Skeletal muscle satellite cell (primary cell): ENCODE measurements at regions not wholly inside any gene's neighbourhood (a gene's known extent, or its start where the extent isn't known, plus 50 kb on each side); places are given as distances from the start of the nearest gene placed in this dataset.
A peak's percentile ranks its signal among the peaks of the same experiment; 100 is the strongest.
"Not testable (repeated sequence)": the region's sequence is repeated elsewhere in the genome, so short reads cannot be mapped to it uniquely, and the experiment has no call there.

ENCODE experiments used
- H3K27me3 ChIP-seq: 2 replicates; pipeline ENCODE4 v1.7.0; 2013; ENCODE audit warnings: low read length; ENCODE audit not compliant: control insufficient read depth, insufficient read depth
- H3K36me3 ChIP-seq: 2 replicates; pipeline ENCODE4 v1.7.0; 2013; ENCODE audit warnings: mild to moderate bottlenecking, control low read depth, low read length; ENCODE audit not compliant: insufficient read depth
- H3K4me1 ChIP-seq: 2 replicates; pipeline ENCODE4 v1.7.0; 2013; ENCODE audit warnings: low read length; ENCODE audit not compliant: control insufficient read depth, insufficient read depth
- H3K4me2 ChIP-seq: 2 replicates; pipeline ENCODE4 v1.7.0; 2013; ENCODE audit warnings: mild to moderate bottlenecking, low read length
- H3K4me3 ChIP-seq: 2 replicates; pipeline ENCODE4 v1.7.0; 2013; ENCODE audit warnings: low read length
- H3K9ac ChIP-seq: 2 replicates; pipeline ENCODE4 v1.7.0; 2013; ENCODE audit warnings: mild to moderate bottlenecking, low read depth, low read length, moderate library complexity
- H3K9me3 ChIP-seq: replicated peaks from 2 replicates; pipeline ENCODE4 v1.7.0; 2013; ENCODE audit warnings: mild to moderate bottlenecking, control low read depth, low read length

DNA sequence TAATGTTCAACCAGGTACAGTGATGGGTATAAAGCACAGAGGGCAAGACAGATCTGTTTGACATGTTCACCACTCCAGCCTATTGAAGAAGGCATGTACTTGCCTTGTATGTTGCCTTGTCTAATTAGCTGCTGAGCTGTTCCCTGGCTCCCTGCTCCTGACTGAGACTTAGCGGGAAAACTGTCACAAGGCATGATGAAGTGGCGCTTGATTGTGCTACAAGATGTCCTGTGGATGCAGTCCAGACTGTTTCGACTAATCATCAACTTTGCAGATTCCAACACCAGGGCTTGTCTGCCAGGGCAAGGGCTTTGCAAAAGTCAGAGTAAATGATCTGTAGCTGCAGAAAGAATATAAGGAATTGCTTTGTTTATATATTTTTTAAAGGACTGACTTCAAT is 136.2 kb upstream of the NRBF2 start:
- H3K4me1 ChIP-seq = peaks cover 18% of the 10 kb centered on the region
- no peaks in the 10 kb centered on the region for H3K27me3 ChIP-seq
- H3K9me3 ChIP-seq = no peaks in the 10 kb centered on the region
- H3K9ac ChIP-seq = no peak overlapping the region
- H3K4me3 ChIP-seq = no peak overlapping the region
- no peak overlapping the region for H3K4me2 ChIP-seq
- no peaks in the 10 kb centered on the region for H3K36me3 ChIP-seq

GRCh38 chr10:62996516-62996915 is 136.6 kb upstream of the NRBF2 start:
- Histone ChIP-seq H3K9ac (no peak overlapping the region), H3K9me3 (no peaks in the 10 kb centered on the region), H3K4me2 (no peak overlapping the region)

DNA sequence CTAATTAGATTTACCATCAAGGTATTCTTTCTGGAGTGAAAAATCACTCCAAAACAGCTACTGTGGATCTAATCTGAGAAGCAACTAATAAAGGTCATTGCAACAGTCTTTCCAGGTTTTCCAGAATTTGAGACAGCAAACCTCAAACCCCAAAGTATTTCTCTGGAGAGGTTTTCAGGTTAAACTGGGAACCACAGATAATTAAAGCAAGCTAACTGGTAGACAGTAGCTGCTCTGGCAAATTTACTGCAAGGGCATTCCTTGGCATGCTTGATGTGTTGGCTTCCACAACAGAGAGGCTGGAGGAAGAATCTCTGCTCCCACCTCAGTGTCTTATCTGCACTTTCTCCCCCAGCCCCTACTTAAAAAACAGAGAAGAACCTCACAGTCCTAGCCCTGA is 140.0 kb upstream of the NRBF2 start:
- Histone ChIP-seq H3K4me2 (no peak overlapping the region), H3K4me3 (no peak overlapping the region), H3K4me1 (peaks cover 23% of the 10 kb centered on the region), H3K9me3 (no peaks in the 10 kb centered on the region), H3K36me3 (no peaks in the 10 kb centered on the region), H3K27me3 (no peaks in the 10 kb centered on the region), H3K9ac (no peak overlapping the region)

More at GRCh38 chr10:62996516-62996915, 136.6 kb upstream of the NRBF2 start:
- no peaks in the 10 kb centered on the region for H3K36me3 ChIP-seq
- peaks cover 22% of the 10 kb centered on the region for H3K4me1 ChIP-seq
- H3K4me3 ChIP-seq = no peak overlapping the region
- no peaks in the 10 kb centered on the region for H3K27me3 ChIP-seq

GRCh38 chr10:62992145-62992721 is 140.9 kb upstream of the NRBF2 start:
- Histone ChIP-seq H3K4me1 (peaks cover 23% of the 10 kb centered on the region), H3K4me3 (peak overlapping the region; percentile 30), H3K4me2 (peak overlapping the region; percentile 56), H3K9ac (no peak overlapping the region), H3K9me3 (no peaks in the 10 kb centered on the region), H3K36me3 (no peaks in the 10 kb centered on the region), H3K27me3 (no peaks in the 10 kb centered on the region)

- peaks cover 15% of the 10 kb centered on the region for H3K4me1 ChIP-seq
- H3K27me3 ChIP-seq = peaks cover 2% of the 10 kb centered on the region
- H3K36me3 ChIP-seq = no peaks in the 10 kb centered on the region
- no peak overlapping the region for H3K4me3 ChIP-seq
- H3K4me2 ChIP-seq = no peak overlapping the region
- H3K9me3 ChIP-seq = no peaks in the 10 kb centered on the region
- no peak overlapping the region for H3K9ac ChIP-seq
These were observed 143.0 kb upstream of the NRBF2 start for GRCh38 chr10:62990126-62990525.

GRCh38 chr10:62985807-62986600 is 147.1 kb upstream of the NRBF2 start:
- H3K9ac ChIP-seq = no peak overlapping the region
- peaks cover 2% of the 10 kb centered on the region for H3K27me3 ChIP-seq
- no peaks in the 10 kb centered on the region for H3K9me3 ChIP-seq
- H3K4me2 ChIP-seq = no peak overlapping the region
- H3K4me1 ChIP-seq = no peaks in the 10 kb centered on the region
- no peaks in the 10 kb centered on the region for H3K36me3 ChIP-seq
- H3K4me3 ChIP-seq = no peak overlapping the region

- Histone ChIP-seq H3K4me3 (no peak overlapping the region), H3K9ac (no peak overlapping the region), H3K4me1 (no peaks in the 10 kb centered on the region), H3K36me3 (no peaks in the 10 kb centered on the region), H3K27me3 (no peaks in the 10 kb centered on the region), H3K9me3 (no peaks in the 10 kb centered on the region), H3K4me2 (no peak overlapping the region)
These were observed 152.0 kb upstream of the NRBF2 start for GRCh38 chr10:62981096-62981495.

DNA sequence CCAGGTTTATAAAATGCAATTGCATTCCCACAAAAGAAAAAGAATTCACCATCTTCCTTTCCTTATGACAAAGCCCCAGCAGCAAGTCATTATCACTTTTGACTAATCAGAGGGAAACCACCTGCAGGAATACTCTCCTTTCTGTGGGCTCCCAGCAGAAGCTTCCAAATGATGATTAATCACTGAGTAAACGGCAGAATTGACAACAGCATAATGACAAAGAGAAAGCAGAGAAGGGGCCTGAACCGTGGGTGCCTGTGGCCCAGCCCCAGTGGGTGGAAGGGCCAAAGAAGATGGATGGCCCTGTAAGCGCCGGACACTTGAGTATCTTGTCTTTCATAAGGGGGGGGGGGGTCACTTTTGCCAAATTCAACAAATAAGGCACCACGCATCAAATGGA is 152.4 kb upstream of the NRBF2 start:
- Histone ChIP-seq H3K27me3 (no peaks in the 10 kb centered on the region), H3K4me2 (no peak overlapping the region), H3K4me3 (no peak overlapping the region), H3K4me1 (no peaks in the 10 kb centered on the region), H3K9ac (no peak overlapping the region), H3K9me3 (no peaks in the 10 kb centered on the region), H3K36me3 (no peaks in the 10 kb centered on the region)

GRCh38 chr10:62979921-62980320 is 153.2 kb upstream of the NRBF2 start:
- H3K27me3 ChIP-seq = no peaks in the 10 kb centered on the region
- no peaks in the 10 kb centered on the region for H3K36me3 ChIP-seq
- H3K9ac ChIP-seq = no peak overlapping the region
- H3K4me3 ChIP-seq = no peak overlapping the region
- no peaks in the 10 kb centered on the region for H3K9me3 ChIP-seq
- no peaks in the 10 kb centered on the region for H3K4me1 ChIP-seq
- no peak overlapping the region for H3K4me2 ChIP-seq

DNA sequence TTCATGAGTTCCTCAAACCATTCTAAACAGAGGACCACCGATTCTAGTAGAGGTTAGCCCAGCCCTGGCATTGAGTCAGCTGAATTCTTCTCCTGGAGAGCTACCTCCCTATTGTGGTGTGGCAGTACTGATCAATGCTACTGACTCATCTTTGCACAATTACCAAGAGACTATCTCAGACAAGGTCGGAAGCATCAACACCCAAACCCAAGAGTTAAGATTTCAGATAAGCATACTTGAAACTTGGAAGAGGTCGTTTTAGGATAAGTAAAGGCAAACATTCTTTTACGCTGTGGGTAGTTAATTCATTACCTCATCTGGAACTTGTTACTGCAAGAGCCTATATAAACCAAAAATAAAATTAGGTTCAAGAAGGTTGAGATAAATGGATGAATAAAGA is 154.6 kb upstream of the NRBF2 start:
- Histone ChIP-seq H3K4me2 (no peak overlapping the region), H3K9ac (no peak overlapping the region), H3K4me3 (no peak overlapping the region), H3K27me3 (no peaks in the 10 kb centered on the region), H3K4me1 (no peaks in the 10 kb centered on the region), H3K9me3 (no peaks in the 10 kb centered on the region), H3K36me3 (no peaks in the 10 kb centered on the region)

GRCh38 chr10:62974795-62975194 is 158.3 kb upstream of the NRBF2 start:
- not testable (repeated sequence) for H3K9me3 ChIP-seq, H3K9ac ChIP-seq, H3K27me3 ChIP-seq, H3K4me1 ChIP-seq, H3K4me3 ChIP-seq, H3K36me3 ChIP-seq, H3K4me2 ChIP-seq

DNA sequence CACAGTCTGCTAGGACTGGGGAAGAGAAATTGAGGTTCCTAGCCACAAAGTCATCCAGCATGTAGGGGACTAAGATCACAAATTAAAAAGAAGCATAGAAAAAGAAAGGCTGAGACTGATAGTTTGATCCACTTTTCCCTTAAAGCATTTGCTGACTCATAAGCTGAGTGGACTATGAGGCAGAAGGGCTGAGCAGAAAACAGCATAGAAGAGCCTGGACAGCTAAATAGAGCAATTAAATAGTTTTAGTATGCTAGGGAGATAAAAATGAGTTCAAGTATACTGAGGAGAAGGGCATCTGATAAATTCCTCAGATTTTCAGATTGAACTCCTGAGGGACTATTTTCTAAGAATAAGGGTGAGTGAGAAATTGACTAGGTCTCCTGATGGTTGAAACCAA is 155.9 kb upstream of the EGR2 start:
- Histone ChIP-seq H3K9me3 (no peaks in the 10 kb centered on the region), H3K4me1 (no peaks in the 10 kb centered on the region), H3K4me3 (no peak overlapping the region)

More for the DNA sequence above, 155.9 kb upstream of the EGR2 start:
- no peak overlapping the region for H3K9ac ChIP-seq
- H3K4me2 ChIP-seq = no peak overlapping the region
- no peaks in the 10 kb centered on the region for H3K36me3 ChIP-seq
- H3K27me3 ChIP-seq = no peaks in the 10 kb centered on the region
